Mesenchymal stem cell (in vitro differentiated cells and primary cell): ENCODE measurements at regions not wholly inside any gene's neighbourhood (a gene's known extent, or its start where the extent isn't known, plus 50 kb on each side); places are given as distances from the start of the nearest gene placed in this dataset.

Source experiments
- DNase-seq: peaks from one replicate; pipeline ENCODE4 v3.0.0-alpha.2; 2013
- H2AFZ ChIP-seq: one replicate; pipeline ENCODE4 v1.6.1; 2013; ENCODE audit warnings: low read depth, mild to moderate bottlenecking, control low read depth, inconsistent platforms, low read length, moderate library complexity
- H2AK5ac ChIP-seq: 2 replicates; pipeline ENCODE4 v1.6.1; 2013; ENCODE audit warnings: low read length, moderate library complexity, mild to moderate bottlenecking, inconsistent platforms; ENCODE audit not compliant: severe bottlenecking
- H2BK120ac ChIP-seq: one replicate; pipeline ENCODE4 v1.6.1; 2013; ENCODE audit warnings: low read depth, mild to moderate bottlenecking, inconsistent platforms, low read length, moderate library complexity
- H2BK12ac ChIP-seq, 2 experiments: one replicate each; pipeline ENCODE4 v1.6.1; 2013; ENCODE audit warnings: inconsistent platforms in 2 of 2, low read length in 2 of 2, mild to moderate bottlenecking in 2 of 2, moderate library complexity in 2 of 2, control low read depth in 1 of 2
- H2BK15ac ChIP-seq: one replicate; pipeline ENCODE4 v1.6.1; 2013; ENCODE audit warnings: mild to moderate bottlenecking, low read depth, inconsistent platforms; ENCODE audit not compliant: poor library complexity, severe bottlenecking
- H2BK5ac ChIP-seq: 2 replicates; pipeline ENCODE4 v1.6.1; 2013; ENCODE audit warnings: low read depth, mild to moderate bottlenecking, low read length, control low read depth, inconsistent platforms; ENCODE audit not compliant: poor library complexity, severe bottlenecking
- H3K14ac ChIP-seq, 2 experiments: one replicate each; pipeline ENCODE4 v1.6.1; 2013; ENCODE audit warnings: inconsistent platforms in 2 of 2, low read length in 2 of 2, control low read depth in 1 of 2, mild to moderate bottlenecking in 1 of 2, moderate library complexity in 1 of 2
- H3K18ac ChIP-seq, 2 experiments: one replicate each; pipeline ENCODE4 v1.6.1; 2013; ENCODE audit warnings: inconsistent platforms in 2 of 2, low read length in 2 of 2, control low read depth in 1 of 2, low read depth in 1 of 2, mild to moderate bottlenecking in 1 of 2
- H3K23ac ChIP-seq, 2 experiments: one replicate each; pipeline ENCODE4 v1.6.1; 2013; ENCODE audit warnings: inconsistent platforms in 2 of 2, low read length in 2 of 2, mild to moderate bottlenecking in 2 of 2, moderate library complexity in 2 of 2, control low read depth in 1 of 2
- H3K27ac ChIP-seq: 2 replicates; pipeline ENCODE4 v1.5.1; 2013; ENCODE audit warnings: mild to moderate bottlenecking, moderate library complexity, low read length, control low read depth, inconsistent platforms; ENCODE audit not compliant: poor library complexity, severe bottlenecking
- H3K27me3 ChIP-seq, 2 experiments: 2 replicates each; pipeline versions ENCODE4 v1.6.1 to v1.7.0; 2013; ENCODE audit warnings: low read length in 2 of 2, mild to moderate bottlenecking in 2 of 2, moderate library complexity in 2 of 2, control low read depth in 1 of 2, inconsistent platforms in 1 of 2; ENCODE audit not compliant: control insufficient read depth in 1 of 2, insufficient read depth in 1 of 2
- H3K36me3 ChIP-seq, 2 experiments: 2 replicates each; pipeline versions ENCODE4 v1.6.1 to v1.7.0; 2013; ENCODE audit warnings: low read length in 2 of 2, control low read depth in 1 of 2, inconsistent platforms in 1 of 2, low read depth in 1 of 2, mild to moderate bottlenecking in 1 of 2; ENCODE audit not compliant: insufficient read depth in 2 of 2, control insufficient read depth in 1 of 2
- H3K4ac ChIP-seq, 2 experiments: one replicate each; pipeline ENCODE4 v1.6.1; 2013; ENCODE audit warnings: inconsistent platforms in 2 of 2, low read length in 2 of 2, mild to moderate bottlenecking in 2 of 2, moderate library complexity in 2 of 2, control low read depth in 1 of 2, low read depth in 1 of 2
- H3K4me1 ChIP-seq: 2 replicates; pipeline ENCODE4 v1.6.1; 2013; ENCODE audit warnings: low read depth, low read length, control low read depth; ENCODE audit not compliant: control insufficient read depth, insufficient read depth
- H3K4me2 ChIP-seq: 2 replicates; pipeline ENCODE4 v1.6.1; 2013; ENCODE audit warnings: low read length, mild to moderate bottlenecking, inconsistent platforms; ENCODE audit not compliant: poor library complexity, severe bottlenecking
- H3K4me3 ChIP-seq, 2 experiments: 2 replicates each; pipeline versions ENCODE4 v1.5.1 to v1.7.0; 2013; ENCODE audit warnings: low read length in 2 of 2, mild to moderate bottlenecking in 2 of 2, control low read depth in 1 of 2, low read depth in 1 of 2; ENCODE audit not compliant: insufficient read depth in 1 of 2
- H3K79me1 ChIP-seq: replicated peaks from 2 replicates; pipeline ENCODE4 v1.6.1; 2013; ENCODE audit warnings: mild to moderate bottlenecking, control low read depth, low read length, inconsistent platforms; ENCODE audit not compliant: poor library complexity, severe bottlenecking
- H3K9ac ChIP-seq: 2 replicates; pipeline ENCODE4 v1.7.0; 2013; ENCODE audit warnings: mild to moderate bottlenecking, low read length, moderate library complexity
- H3K9me3 ChIP-seq: 2 replicates; pipeline ENCODE4 v1.7.0; 2013; ENCODE audit warnings: mild to moderate bottlenecking, low read length; ENCODE audit not compliant: control insufficient read depth
- H4K8ac ChIP-seq: one replicate; pipeline ENCODE4 v1.6.1; 2013; ENCODE audit warnings: inconsistent platforms, mild to moderate bottlenecking, low read length, moderate library complexity
- H4K91ac ChIP-seq: one replicate; pipeline ENCODE4 v1.6.1; 2013; ENCODE audit warnings: mild to moderate bottlenecking, low read length, inconsistent platforms
- WGBS: methylation state at CpG from one replicate; pipeline ENCODE4 v1.1.7; 2013; ENCODE audit warnings: mixed read lengths; 5-methylcytosine and 5-hydroxymethylcytosine counted together

- Histone ChIP-seq H2BK120ac (no peak overlapping the region), H4K91ac (no peak overlapping the region), H3K4me1 (no peaks in the 10 kb centered on the region), H4K8ac (no peak overlapping the region), H2AK5ac (no peak overlapping the region), H3K4me2 (no peak overlapping the region), H3K4ac (no peak overlapping the region), H3K27me3 (peaks cover 0 to 16% of the 10 kb centered on the region in 2 experiments), H2BK15ac (no peak overlapping the region), H2BK12ac (no peak overlapping the region), H3K14ac (no peak overlapping the region), H2BK5ac (no peak overlapping the region), H3K9me3 (no peaks in the 10 kb centered on the region), H3K4me3 (no peak overlapping the region), H3K79me1 (no peaks in the 10 kb centered on the region), H3K23ac (no peak overlapping the region), H3K27ac (no peak overlapping the region), H2AFZ (no peak overlapping the region), H3K18ac (no peak overlapping the region), H3K36me3 (no peaks in the 10 kb centered on the region), H3K9ac (no peak overlapping the region)
- DNase-seq: no peak
- WGBS: 92% methylated on average over 3 of the region's 3 CpGs
Measured at GRCh38 chr2:151176661-151177060, 85.0 kb downstream of the RBM43 start.

GRCh38 chr2:151175864-151176263 lies 85.8 kb downstream of the RBM43 start:
- Histone ChIP-seq H3K9me3 (no peaks in the 10 kb centered on the region), H3K36me3 (no peaks in the 10 kb centered on the region), H3K18ac (no peak overlapping the region), H2BK15ac (no peak overlapping the region), H3K4me3 (no peak overlapping the region), H3K9ac (no peak overlapping the region), H2AFZ (no peak overlapping the region), H3K4me2 (no peak overlapping the region), H2BK12ac (no peak overlapping the region), H3K4ac (no peak overlapping the region), H3K14ac (no peak overlapping the region), H3K27ac (no peak overlapping the region), H3K23ac (no peak overlapping the region), H3K4me1 (no peaks in the 10 kb centered on the region), H2BK5ac (no peak overlapping the region), H2AK5ac (no peak overlapping the region), H4K91ac (no peak overlapping the region), H3K79me1 (no peaks in the 10 kb centered on the region), H3K27me3 (peaks cover 0 to 16% of the 10 kb centered on the region in 2 experiments), H2BK120ac (no peak overlapping the region), H4K8ac (no peak overlapping the region)
- 94% methylated on average over 5 of the region's 5 CpGs for WGBS
- no peak for DNase-seq

DNA sequence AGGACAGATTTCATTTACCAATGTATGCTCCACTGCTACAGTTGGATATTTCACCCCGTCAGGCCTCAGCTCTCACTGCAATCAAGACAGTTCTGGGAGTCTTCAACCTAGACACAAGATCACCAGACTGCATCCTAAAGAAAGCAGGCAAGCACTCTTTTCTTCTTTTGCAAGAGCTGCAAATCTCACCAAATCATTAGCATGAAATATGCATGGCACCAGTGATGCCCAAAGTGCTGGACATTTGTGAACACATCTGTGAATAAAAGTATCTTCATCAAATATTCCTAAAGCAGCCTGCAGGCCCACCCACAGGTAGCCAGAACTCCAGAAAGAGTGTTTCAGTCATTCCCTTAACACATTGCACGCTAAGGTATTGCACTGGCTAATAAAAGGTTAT lies 87.5 kb downstream of the RBM43 start:
- H2AK5ac ChIP-seq: no peak overlapping the region
- H3K36me3 ChIP-seq: no peaks in the 10 kb centered on the region
- 91% methylated on average over 2 of the region's 2 CpGs for WGBS
- no peak overlapping the region for H4K91ac ChIP-seq
- no peak overlapping the region for H2BK12ac ChIP-seq
- H3K4me3 ChIP-seq: no peak overlapping the region
- no peak overlapping the region for H2AFZ ChIP-seq
- H2BK5ac ChIP-seq: no peak overlapping the region
- H3K9ac ChIP-seq: no peak overlapping the region
- H2BK120ac ChIP-seq: no peak overlapping the region
- no peak overlapping the region for H2BK15ac ChIP-seq
- peaks cover 0 to 16% of the 10 kb centered on the region in 2 experiments for H3K27me3 ChIP-seq
- no peak overlapping the region for H3K27ac ChIP-seq
- H3K4me2 ChIP-seq: no peak overlapping the region
- H3K18ac ChIP-seq: no peak overlapping the region
- no peaks in the 10 kb centered on the region for H3K4me1 ChIP-seq
- no peak overlapping the region for H3K4ac ChIP-seq
- H3K23ac ChIP-seq: no peak overlapping the region
- no peaks in the 10 kb centered on the region for H3K79me1 ChIP-seq
- no peak for DNase-seq
- no peak overlapping the region for H4K8ac ChIP-seq
- H3K14ac ChIP-seq: no peak overlapping the region
- H3K9me3 ChIP-seq: no peaks in the 10 kb centered on the region

DNA sequence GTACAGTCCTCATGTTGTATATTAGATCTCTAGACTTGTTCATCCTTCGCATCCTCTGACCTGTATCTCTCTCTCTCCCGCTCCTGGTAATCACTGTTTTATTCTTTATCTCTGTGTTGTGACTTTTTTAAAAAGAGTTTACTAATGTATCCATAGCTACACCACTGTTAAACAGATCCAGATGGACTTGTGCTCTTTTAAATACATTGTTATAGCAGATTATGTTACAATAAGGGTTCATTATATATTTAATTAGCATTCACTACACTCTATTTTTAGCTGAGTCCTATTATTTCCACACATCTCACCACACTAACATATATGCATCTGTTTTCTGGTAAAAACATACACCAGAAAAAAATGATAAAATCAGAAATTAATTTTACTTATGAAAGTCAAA lies 90.5 kb downstream of the RBM43 start:
- Histone ChIP-seq H3K4me1 (no peaks in the 10 kb centered on the region), H3K27me3 (peaks cover 0 to 11% of the 10 kb centered on the region in 2 experiments), H3K14ac (no peak overlapping the region), H3K9me3 (no peaks in the 10 kb centered on the region), H3K4me3 (no peak overlapping the region), H2BK120ac (no peak overlapping the region), H2BK15ac (no peak overlapping the region), H3K4ac (no peak overlapping the region), H3K18ac (no peak overlapping the region), H3K4me2 (no peak overlapping the region), H3K9ac (no peak overlapping the region), H3K23ac (no peak overlapping the region), H2AK5ac (no peak overlapping the region), H2AFZ (no peak overlapping the region), H2BK12ac (no peak overlapping the region), H3K36me3 (no peaks in the 10 kb centered on the region), H2BK5ac (no peak overlapping the region), H4K91ac (no peak overlapping the region), H4K8ac (no peak overlapping the region), H3K27ac (no peak overlapping the region), H3K79me1 (no peaks in the 10 kb centered on the region)
- DNase-seq: no peak
- no CpG with 5 or more reads among the region's 2 CpGs for WGBS
